T-helper 17 cell (primary cell): ENCODE measurements at regions not wholly inside any gene's neighbourhood (a gene's known extent, or its start where the extent isn't known, plus 50 kb on each side); places are given as distances from the start of the nearest gene placed in this dataset.

Experiments used
- ATAC-seq: fragments of 150-1000 bp; cut with Tn5 transposase; 2 replicates; pipeline ENCODE4 v1.10.0; 2021; ENCODE audit warnings: mild to moderate bottlenecking, moderate library complexity
- DNase-seq, 3 donors: peaks; one replicate each; pipeline versions ENCODE4 v3.0.0 to v3.0.0-alpha.2; 2020 to 2021
- H3K9me3 ChIP-seq: one replicate; pipeline ENCODE4 v1.7.0; 2013; ENCODE audit warnings: low read length, mild to moderate bottlenecking; ENCODE audit not compliant: control insufficient read depth, poor library complexity, severe bottlenecking
- H3K27ac Mint-ChIP-seq: one replicate; pipeline ENCODE4 v1.8.0; 2022; ENCODE audit warnings: mild to moderate bottlenecking, moderate library complexity, mixed read lengths
- H3K27me3 Mint-ChIP-seq: one replicate; pipeline ENCODE4 v1.8.0; 2022; ENCODE audit warnings: mixed read lengths
- H3K36me3 Mint-ChIP-seq: one replicate; pipeline ENCODE4 v1.8.0; 2022; ENCODE audit warnings: low read depth, mixed read lengths
- H3K4me1 Mint-ChIP-seq: one replicate; pipeline ENCODE4 v1.8.0; 2022; ENCODE audit warnings: mild to moderate bottlenecking, mixed read lengths
- H3K4me3 Mint-ChIP-seq: one replicate; pipeline ENCODE4 v1.8.0; 2022; ENCODE audit warnings: mild to moderate bottlenecking, moderate library complexity, mixed read lengths

- no peaks in the 10 kb centered on the region for H3K9me3 ChIP-seq
- Mint-ChIP-seq H3K36me3 (no peaks in the 10 kb centered on the region), H3K27me3 (no peaks in the 10 kb centered on the region), H3K4me1 (no peaks in the 10 kb centered on the region), H3K27ac (no peak overlapping the region), H3K4me3 (no peak overlapping the region)
- ATAC-seq: no peak
- no peak for DNase-seq
Measured at GRCh38 chr9:134231767-134232166, 67.4 kb upstream of the RNU6ATAC start.

DNA sequence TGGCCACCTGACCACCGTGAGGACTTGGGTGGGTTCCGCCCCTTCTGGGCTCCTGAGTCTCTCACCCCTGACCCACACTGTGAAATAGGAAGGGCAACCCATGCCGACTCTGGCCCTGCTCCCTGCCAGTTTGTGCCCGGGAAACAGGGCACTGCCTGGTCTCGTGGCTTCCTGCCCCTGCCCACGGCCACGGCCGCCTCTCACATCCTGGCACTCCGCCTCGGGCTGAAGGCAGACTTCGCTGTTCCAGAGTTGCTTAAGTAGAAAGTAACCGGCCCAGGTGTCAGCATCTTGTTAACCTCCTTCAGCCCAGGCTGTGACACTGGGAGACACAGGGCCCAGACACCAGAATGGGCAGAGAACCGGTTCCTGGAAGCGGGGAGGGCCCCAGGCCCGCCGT is 68.7 kb upstream of the RNU6ATAC start:
- DNase-seq (no peak), ATAC-seq (no peak)
- Mint-ChIP-seq H3K27me3 (peaks cover 2% of the 10 kb centered on the region), H3K4me1 (no peaks in the 10 kb centered on the region), H3K36me3 (no peaks in the 10 kb centered on the region), H3K4me3 (no peak overlapping the region), H3K27ac (no peak overlapping the region)
- H3K9me3 ChIP-seq: no peaks in the 10 kb centered on the region

DNA sequence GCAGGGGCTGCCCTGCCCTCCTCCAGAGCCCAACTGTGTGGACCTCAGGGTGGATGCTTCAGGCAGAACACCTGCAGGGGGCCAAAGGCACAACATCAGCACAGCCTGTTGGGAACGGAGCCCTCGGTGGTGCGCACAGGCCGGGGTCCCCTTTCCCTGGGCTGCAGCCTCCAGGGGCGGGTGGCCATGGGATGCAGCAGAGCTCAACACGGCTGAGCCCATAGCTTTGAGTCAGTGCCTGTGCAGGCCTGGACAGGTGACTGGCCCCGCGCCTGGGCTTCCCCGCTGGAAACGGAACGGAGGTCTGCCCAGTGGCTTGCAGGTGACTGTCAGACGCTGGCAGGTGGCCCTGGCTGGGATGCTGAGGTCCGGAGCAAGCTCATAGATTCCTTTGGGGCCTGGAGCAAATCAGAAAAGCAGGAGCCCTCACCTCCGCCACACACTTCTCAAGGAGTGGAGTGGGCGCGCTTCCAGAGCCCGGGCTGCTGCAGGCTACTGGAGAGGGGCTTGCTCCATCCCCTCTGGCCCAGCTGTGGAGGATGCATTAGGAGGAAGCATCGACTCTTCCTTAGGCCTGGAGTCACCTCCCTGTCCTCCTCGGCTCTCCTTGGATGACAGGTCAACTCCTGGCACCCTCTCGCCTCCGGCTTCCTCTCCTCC is 69.8 kb upstream of the RNU6ATAC start:
- DNase-seq (no peak), ATAC-seq (no peak)
- peaks cover 5% of the 10 kb centered on the region for H3K27me3 Mint-ChIP-seq
- no peaks in the 10 kb centered on the region for H3K9me3 ChIP-seq
- no peaks in the 10 kb centered on the region for H3K4me1 Mint-ChIP-seq
- no peaks in the 10 kb centered on the region for H3K36me3 Mint-ChIP-seq
- H3K4me3 Mint-ChIP-seq: no peak overlapping the region
- H3K27ac Mint-ChIP-seq: no peak overlapping the region

GRCh38 chr9:134234687-134235359 is 70.5 kb upstream of the RNU6ATAC start:
- Mint-ChIP-seq H3K4me3 (no peak overlapping the region), H3K27me3 (peaks cover 6% of the 10 kb centered on the region), H3K4me1 (no peaks in the 10 kb centered on the region), H3K36me3 (no peaks in the 10 kb centered on the region), H3K27ac (no peak overlapping the region)
- DNase-seq: no peak
- H3K9me3 ChIP-seq: no peaks in the 10 kb centered on the region
- no peak for ATAC-seq

DNA sequence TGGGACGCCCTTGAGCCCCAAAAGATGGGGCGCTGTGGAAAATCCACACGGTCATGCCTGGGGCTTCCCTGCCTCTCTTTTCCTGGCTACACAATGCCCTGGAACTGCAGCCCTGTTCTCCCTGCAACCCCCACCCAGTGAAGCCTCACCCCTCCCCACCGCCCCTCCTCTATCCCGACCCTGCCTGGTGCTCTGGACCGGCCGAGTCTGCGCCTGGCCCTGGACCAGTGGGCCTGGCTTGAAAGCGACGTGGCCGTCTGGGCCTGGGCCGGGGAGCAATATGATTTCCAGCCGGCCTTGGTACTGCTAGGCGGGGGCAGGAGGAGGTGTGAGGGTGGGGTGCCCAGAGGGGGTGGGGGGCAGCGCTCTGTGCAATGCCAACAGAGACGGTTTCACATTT is 71.0 kb upstream of the RNU6ATAC start:
- Mint-ChIP-seq H3K36me3 (no peaks in the 10 kb centered on the region), H3K27ac (no peak overlapping the region), H3K4me3 (no peak overlapping the region), H3K27me3 (peaks cover 11% of the 10 kb centered on the region), H3K4me1 (no peaks in the 10 kb centered on the region)
- H3K9me3 ChIP-seq: no peaks in the 10 kb centered on the region
- ATAC-seq (no peak), DNase-seq (no peak)

DNA sequence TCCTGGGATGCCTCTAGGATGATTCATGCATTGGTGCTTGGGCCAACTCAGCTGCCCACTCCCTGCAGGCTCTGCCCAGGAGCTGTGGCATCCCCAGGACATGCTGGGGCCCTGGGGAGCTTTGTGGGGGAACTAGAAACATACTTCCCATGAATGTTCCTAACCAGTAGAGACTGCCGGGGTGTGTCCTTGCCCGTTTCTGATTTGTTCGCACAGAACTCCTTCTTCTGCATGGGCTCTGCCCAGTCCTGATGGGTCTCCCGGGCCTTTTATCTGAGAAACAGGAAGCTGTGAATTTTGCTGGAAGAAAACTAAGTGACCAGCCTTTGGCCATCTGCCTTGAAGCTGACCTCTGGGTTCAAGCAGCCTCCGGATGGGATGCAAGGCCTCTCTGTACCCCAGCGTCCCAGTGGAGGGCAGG is 71.6 kb upstream of the RNU6ATAC start:
- Mint-ChIP-seq H3K4me3 (no peak overlapping the region), H3K27ac (no peak overlapping the region)
- ATAC-seq: no peak

DNA sequence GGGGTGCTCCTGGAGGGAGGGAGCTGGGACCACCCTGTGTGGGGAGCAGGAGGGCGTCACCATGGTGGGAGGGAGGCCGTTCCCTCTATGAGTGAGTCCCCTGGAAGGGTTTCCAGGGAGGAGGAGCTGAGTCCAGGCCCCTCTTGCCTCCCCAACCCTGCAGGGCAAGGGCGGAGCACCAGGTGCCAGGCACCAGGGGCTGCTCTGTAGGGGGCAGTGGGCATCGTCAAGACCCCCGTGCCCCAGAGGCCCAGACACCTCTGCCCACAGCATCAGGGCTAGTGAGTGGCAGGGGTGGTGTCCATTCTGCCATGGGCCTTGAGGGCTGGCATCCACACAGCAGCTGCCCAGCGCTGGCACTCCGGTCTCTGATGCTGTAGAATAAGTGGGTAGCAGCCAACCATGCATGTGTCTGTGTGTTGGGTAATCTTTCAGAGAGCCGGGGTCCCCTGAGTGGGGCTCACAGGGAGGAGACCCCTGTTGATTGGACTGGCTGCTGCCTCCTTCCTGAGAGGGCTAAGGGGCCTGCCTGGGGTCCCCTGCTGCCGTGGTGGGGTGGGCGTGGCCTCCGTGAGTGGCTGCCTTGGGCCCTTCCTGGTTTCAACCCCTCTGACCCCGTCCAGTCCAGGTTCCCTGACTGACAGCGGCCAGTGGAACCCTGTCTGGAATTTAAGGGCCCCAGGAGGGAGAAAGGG is 72.7 kb upstream of the RNU6ATAC start:
- no peak overlapping the region for H3K4me3 Mint-ChIP-seq
- H3K27ac Mint-ChIP-seq: no peak overlapping the region
- no peaks in the 10 kb centered on the region for H3K9me3 ChIP-seq
- H3K4me1 Mint-ChIP-seq: no peaks in the 10 kb centered on the region
- ATAC-seq: no peak
- H3K36me3 Mint-ChIP-seq: no peaks in the 10 kb centered on the region
- DNase-seq: no peak
- H3K27me3 Mint-ChIP-seq: peaks cover 19% of the 10 kb centered on the region

More for the DNA sequence above, 71.6 kb upstream of the RNU6ATAC start:
- peaks cover 13% of the 10 kb centered on the region for H3K27me3 Mint-ChIP-seq
- no peaks in the 10 kb centered on the region for H3K9me3 ChIP-seq
- no peaks in the 10 kb centered on the region for H3K36me3 Mint-ChIP-seq
- H3K4me1 Mint-ChIP-seq: no peaks in the 10 kb centered on the region
- no peak for DNase-seq

DNA sequence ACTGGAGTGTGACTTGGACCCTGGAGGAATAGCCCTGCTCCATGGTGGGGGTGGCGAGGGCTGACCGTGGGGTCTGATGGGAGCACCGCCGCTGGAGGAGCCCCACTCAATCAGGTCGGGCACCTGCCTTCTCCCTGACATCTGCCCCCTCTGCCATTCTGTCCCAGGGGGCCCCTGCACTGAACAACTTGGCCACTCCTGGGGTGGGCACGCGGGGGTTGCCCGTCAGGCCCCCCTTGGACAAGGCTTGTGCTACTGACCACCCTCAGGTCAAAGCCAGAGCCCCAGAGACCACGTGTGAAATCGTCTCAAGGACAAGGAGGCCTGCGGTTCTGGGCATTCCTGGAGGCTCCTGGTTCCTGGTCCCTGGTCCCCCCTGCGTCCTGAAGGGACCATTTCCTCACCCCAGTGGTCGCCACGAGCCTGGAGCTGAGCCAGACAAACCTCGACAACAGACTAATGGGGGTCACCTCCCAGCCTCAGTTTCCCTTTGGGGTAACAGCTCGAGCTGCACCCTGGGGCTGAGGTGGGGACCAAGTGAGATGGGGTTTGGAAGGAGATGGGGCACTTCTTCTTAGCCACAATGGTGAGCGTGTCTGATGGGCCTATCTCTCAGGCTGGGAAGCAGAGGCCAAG is 73.4 kb upstream of the RNU6ATAC start:
- no peaks in the 10 kb centered on the region for H3K9me3 ChIP-seq
- ATAC-seq: no peak
- H3K27me3 Mint-ChIP-seq: peaks cover 22% of the 10 kb centered on the region

DNA sequence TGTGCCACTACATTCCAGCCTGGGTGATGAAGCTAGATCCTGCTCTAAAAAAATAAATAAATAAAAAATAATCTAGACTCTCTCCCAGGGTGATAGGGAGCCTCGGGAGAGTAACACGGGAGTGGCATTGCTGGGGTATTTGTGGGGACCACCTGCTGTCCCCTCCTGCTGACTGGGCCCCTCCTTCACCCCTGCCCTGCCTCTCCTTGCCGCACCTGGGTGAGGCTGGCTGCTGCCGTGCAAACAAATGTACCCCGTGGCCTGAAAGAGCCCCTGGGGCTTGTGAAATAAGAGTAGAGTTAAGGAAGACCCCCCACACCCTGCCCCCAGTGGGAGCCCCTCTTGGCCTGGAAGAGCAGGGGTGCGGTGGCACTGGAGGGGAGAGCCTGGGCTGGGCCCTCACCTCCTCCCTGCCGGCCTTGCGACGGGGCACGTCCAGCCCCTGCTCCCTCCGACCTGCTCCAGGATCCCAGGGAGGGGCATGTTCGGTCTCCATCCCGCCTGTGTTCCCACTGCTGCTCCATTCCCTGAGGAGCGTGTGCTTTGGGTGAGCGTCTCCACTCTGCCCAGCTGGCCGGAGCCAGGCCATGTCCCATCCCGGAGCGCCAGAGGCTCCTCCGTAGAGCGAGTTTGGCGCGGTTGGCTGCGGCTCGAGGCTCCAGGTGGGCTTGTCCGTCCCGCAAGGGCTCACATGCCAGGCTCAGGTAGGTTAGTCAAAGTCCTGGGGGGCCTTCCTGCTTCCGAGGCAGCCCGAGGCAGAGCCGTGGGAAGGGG is 75.0 kb upstream of the RNU6ATAC start:
- no peaks in the 10 kb centered on the region for H3K9me3 ChIP-seq
- ATAC-seq (no peak), DNase-seq (no peak)
- Mint-ChIP-seq H3K27me3 (peaks cover 24% of the 10 kb centered on the region), H3K27ac (no peak overlapping the region), H3K36me3 (no peaks in the 10 kb centered on the region), H3K4me1 (peaks cover 6% of the 10 kb centered on the region), H3K4me3 (no peak overlapping the region)

More for the DNA sequence above, 73.4 kb upstream of the RNU6ATAC start:
- H3K4me3 Mint-ChIP-seq: no peak overlapping the region
- DNase-seq: no peak
- H3K4me1 Mint-ChIP-seq: no peaks in the 10 kb centered on the region
- no peaks in the 10 kb centered on the region for H3K36me3 Mint-ChIP-seq
- H3K27ac Mint-ChIP-seq: no peak overlapping the region

GRCh38 chr9:134239939-134240338 is 75.6 kb upstream of the RNU6ATAC start:
- no peaks in the 10 kb centered on the region for H3K9me3 ChIP-seq
- Mint-ChIP-seq H3K27me3 (peaks cover 31% of the 10 kb centered on the region), H3K4me1 (peaks cover 11% of the 10 kb centered on the region), H3K36me3 (peaks cover 3% of the 10 kb centered on the region), H3K27ac (no peak overlapping the region), H3K4me3 (no peak overlapping the region)
- no peak for ATAC-seq
- DNase-seq: no peak

GRCh38 chr9:134240361-134240760 is 76.0 kb upstream of the RNU6ATAC start:
- Mint-ChIP-seq H3K27me3 (peaks cover 34% of the 10 kb centered on the region), H3K4me3 (no peak overlapping the region), H3K36me3 (peaks cover 4% of the 10 kb centered on the region), H3K27ac (no peak overlapping the region), H3K4me1 (peaks cover 14% of the 10 kb centered on the region)
- ATAC-seq (no peak), DNase-seq (no peak)
- no peaks in the 10 kb centered on the region for H3K9me3 ChIP-seq

GRCh38 chr9:134242706-134243105 is 78.3 kb upstream of the RNU6ATAC start:
- ATAC-seq (no peak), DNase-seq (no peak)
- H3K9me3 ChIP-seq: no peaks in the 10 kb centered on the region
- H3K27ac Mint-ChIP-seq: no peak overlapping the region
- H3K4me3 Mint-ChIP-seq: no peak overlapping the region
- peaks cover 4% of the 10 kb centered on the region for H3K36me3 Mint-ChIP-seq
- peaks cover 34% of the 10 kb centered on the region for H3K27me3 Mint-ChIP-seq
- peaks cover 14% of the 10 kb centered on the region for H3K4me1 Mint-ChIP-seq
